HG03097 (cell line): ENCODE measurements at regions not wholly inside any gene's neighbourhood (a gene's known extent, or its start where the extent isn't known, plus 50 kb on each side); places are given as distances from the start of the nearest gene placed in this dataset.
A peak's percentile ranks its signal among the peaks of the same experiment; 100 is the strongest.

ENCODE experiments used
- ATAC-seq: cut with Tn5 transposase; IDR thresholded peaks from one replicate; pipeline ENCODE4 v1.9.1; 2021; ENCODE audit not compliant: unreplicated experiment, low FRiP score

DNA sequence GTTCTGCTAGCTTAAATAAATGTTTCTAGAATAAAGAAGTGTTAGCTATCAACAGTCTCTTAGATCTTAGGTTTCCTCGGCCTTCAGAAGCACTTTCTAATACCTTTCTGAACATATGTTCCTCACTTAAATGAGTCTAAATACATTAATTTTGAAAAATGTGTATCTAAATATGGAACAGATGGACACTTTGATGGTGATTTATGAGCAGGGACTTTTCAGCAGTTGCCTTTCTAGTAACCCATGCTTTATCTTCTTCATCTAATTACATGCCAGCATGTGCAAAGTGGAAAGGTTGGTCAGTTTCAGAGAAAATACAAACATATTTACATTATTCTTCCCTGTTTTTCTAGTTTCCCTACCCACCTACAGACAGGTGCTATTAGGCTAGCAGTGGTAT is 797.0 kb upstream of the CHAC2 start:
- ATAC-seq: no peak

- no peak for ATAC-seq
Observed at GRCh38 chr2:52968043-52968442, 799.6 kb upstream of the CHAC2 start.

DNA sequence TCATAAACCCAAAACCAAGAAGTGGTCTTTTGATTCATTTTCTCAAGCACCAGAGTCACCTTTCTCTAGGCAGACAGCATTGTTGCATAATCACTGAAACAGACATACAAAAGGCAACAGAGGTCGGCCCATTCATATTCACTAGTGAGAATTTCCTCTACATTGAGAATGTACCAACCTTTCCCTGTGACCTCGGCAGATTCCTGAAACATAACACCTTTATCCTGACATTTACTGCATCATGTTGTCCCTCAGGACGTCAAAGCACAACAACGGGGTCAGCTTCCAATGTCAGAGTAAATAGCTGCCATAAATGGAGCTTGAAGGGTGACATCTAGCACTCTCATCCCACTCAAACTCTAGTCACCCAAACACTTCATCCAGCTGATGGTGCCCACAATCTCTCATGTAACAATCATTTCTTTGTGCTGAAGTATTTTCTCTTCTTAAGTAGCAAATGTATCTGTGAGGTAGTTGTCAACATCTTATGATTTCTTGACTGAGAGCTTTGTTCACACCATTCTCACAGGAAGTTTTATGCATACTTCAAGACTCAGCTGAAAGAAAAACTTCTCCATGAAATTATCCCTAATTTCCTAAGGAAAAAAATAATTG is 802.6 kb upstream of the CHAC2 start:
- no peak for ATAC-seq

- ATAC-seq: no peak
Observed at GRCh38 chr2:52961403-52961802, 806.2 kb upstream of the CHAC2 start.

DNA sequence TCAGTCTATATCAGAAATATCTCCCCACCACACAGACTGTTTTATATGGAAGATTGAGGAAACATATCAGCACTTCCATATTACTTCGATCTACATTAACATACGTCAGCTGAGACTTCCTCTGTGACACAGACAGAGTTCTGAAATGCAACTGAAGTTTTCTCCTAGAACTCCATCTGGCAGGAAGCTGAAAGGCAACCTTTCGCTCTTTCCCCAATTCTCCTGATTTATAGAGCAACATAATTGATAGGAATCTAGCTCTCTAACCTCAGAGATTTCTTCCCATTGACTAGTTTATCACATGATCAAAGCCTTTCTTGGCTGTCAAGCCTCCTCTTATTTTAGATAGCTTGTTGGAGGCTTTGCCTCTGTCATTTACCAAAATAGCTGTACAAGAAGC is 806.7 kb upstream of the CHAC2 start:
- ATAC-seq: no peak

GRCh38 chr2:52959801-52960200 is 807.8 kb upstream of the CHAC2 start:
- no peak for ATAC-seq

DNA sequence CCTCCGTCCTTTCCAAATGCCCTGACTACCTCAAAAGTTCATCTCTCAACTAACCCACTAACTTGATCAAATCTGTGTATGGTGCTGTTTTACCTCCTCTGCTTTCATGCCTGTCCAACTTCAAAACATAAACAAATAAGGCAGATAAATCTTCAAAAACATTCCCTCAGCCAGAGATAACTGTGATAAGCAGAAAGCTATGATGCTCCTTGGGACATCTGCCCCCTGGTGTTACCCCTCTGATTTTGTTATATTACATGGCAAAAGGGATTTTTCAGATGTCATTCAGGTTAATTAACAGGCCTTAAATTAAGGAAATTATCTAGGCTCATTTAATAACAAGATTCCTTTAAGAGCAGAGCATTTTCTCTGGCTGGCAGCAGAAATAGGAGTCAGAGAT is 810.8 kb upstream of the CHAC2 start:
- ATAC-seq: no peak

DNA sequence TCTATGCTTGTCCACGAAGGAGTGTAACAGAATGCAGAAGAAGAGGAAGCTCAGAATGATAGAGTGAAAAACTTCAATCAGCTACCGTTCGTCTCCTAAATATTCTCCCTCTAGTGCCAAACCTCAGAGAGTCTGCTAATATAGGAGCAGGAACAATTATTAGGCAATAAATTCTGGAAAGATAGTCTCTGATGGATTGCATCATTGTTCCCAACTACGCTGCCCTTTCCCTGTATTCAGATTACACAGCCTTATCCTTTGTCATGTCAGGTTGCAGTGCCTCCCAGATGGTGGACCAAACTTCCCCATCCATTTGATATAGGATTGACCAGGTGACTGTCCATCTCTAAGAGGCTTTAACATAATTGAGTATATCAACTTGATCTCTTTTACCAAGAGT is 811.5 kb upstream of the CHAC2 start:
- ATAC-seq: no peak

DNA sequence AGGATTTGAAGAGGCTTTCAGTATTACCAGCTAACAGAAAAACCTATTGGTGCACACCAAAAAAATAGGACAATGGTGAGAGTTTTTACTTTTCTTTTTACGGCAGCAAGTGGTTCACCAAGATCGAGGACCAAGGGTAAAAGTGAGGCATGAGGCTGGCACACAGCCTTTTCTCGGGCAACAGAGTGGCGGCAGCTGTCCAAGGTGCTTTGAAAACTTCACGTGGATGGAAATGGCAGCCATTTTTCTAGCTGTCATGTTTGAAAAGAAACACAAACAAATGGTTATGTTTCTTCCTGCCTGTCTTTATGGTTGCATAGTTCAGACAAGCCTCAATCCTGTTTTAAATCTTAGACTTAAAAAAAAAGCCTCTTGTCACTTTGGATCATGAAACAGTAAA is 812.5 kb upstream of the CHAC2 start:
- no peak for ATAC-seq

DNA sequence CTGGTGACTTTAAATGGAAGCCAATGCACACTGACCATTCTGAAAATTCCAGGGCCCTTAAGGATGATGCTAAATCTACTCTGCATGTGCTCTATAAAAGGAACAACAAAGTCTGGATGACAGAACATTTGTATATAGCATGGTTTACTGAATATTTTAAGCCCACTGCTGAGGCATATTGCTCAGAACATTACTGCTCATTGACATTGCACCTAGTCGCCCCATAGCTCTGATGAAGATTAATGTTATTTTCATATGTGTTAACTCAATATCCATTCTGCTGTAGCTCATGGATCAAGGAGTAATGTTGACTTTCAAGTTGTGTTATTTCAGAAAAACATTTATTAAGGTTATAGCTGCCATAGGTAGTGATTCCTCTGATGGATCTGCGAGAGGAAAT is 827.5 kb upstream of the CHAC2 start:
- no peak for ATAC-seq

DNA sequence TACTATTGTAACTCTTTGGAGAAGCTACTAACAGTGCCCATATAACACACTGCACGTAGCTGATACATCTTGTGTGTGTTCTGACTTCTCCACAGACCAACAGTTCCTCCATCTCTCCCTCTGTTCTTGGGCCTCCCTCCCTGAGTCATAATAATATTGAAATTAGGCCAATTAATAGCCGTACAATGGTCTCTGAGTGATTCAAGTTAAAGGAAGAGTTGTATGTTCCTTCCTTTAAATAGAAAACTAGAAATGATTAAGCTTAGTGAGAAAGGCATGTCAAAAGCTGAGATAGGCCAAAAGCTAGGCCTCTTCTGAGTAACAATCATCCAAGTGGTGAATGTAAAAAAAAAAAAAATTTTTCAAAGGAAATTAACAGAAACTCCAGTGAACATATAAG is 828.4 kb upstream of the CHAC2 start:
- ATAC-seq: no peak

GRCh38 chr2:52936029-52936428 is 831.6 kb upstream of the CHAC2 start:
- no peak for ATAC-seq

GRCh38 chr2:52934920-52935640 is 832.5 kb upstream of the CHAC2 start:
- ATAC-seq: peak; percentile 23

DNA sequence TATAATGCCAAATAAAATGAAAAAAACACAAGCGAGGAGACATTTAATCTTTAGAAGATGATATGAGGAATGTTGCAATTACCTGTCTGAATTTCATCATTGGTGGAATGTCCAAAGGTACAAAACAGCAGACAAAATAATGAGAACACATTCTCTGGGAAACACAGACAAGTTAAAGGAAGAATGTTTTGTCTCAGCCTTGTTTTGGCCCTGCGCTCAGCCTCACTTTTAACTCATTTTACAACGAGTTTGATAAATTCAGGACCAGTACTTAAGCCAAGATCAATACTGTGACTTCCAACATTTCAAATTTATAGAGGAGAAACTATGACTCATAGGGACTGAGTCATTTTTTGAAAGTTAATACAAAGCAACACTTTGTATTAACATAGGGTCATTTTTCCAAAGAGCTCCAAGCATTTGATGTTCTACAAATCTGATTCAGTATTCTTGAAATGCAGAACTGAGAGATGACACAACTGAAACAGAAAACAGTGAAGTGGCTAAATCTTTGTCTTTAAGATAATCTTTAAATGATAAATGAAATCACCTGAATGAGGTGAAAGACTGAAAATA is 833.2 kb upstream of the CHAC2 start:
- peak; percentile 55 for ATAC-seq

DNA sequence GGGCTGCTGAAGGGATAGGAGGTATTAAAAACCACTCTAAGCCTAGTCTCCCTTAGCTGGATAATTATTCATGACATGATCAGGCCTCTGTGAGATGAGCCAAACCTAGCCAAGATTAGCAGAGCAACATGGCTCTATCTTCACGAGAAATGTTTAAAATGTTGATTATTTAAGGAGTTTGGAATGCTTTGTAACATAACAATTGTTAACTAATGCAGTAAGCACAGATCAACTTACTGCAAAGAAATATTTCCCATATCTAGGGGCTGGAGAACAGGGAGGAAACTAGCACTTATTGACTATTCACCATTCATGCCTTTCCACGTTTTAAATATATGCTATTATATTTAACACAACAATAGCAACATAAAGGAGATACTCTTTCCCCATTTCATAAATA is 833.7 kb upstream of the CHAC2 start:
- no peak for ATAC-seq

DNA sequence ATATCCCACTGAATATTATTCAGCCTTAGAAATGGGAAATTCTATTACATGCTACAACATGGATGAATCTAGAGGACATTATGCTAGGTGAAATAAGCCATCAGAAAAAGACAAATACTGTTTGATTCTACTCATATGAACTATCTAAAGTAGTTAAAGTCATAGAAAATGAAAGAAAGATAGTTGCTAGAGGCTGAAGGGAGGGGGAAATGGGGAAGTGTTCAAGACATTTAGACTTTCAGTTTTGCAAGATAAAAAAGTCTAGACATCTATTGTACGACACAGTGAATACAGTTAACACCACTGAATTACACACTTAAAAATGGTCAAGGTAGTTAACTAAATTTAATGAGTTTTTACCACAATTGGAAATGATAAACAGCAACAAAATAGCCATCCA is 835.9 kb upstream of the CHAC2 start:
- ATAC-seq: peak; percentile 60

DNA sequence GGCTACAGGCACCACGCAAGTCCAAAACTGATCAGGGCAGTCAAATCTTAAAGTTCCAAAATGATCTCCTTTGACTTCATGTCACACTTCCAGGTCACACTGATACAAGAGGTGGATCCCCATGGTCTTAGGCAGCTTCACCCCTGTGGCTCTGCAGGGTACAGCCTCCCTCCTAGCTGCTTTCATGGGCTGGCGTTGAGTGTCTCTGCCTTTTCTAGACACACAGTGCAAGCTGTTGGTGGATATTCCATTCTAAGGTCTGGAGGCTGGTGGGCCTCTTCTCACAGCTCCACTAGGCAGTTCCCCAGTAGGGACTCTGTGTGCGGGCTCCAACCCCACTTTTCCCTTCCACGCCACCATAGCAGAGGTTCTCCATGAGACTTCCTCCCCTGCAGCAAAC is 838.2 kb upstream of the CHAC2 start:
- no peak for ATAC-seq

GRCh38 chr2:52919673-52920072 is 847.9 kb upstream of the CHAC2 start:
- no peak for ATAC-seq

DNA sequence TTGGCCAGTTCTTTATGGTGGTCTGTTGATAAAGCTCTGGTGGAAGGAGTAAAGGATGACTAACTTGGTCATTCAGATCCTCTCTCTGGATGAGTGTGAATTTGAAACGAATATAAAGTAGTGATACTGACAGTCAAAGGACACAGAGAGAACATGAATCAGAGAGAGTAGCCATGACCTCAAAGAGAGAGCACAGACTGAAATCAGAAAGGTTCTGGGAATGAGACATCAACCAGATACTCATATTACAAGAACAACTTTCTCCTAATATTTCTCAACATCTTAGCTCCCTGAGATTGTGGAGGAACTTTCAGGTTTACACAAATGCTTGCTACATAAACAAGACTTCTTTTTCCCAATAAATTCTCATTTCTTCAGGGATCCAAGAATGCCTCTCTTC is 849.1 kb upstream of the CHAC2 start:
- no peak for ATAC-seq

- ATAC-seq: no peak
Observed at GRCh38 chr2:52916981-52917380, 850.6 kb upstream of the CHAC2 start.

- ATAC-seq: no peak
Observed at GRCh38 chr2:52904355-52904891, 863.2 kb upstream of the CHAC2 start.

GRCh38 chr2:52897511-52898044 is 870.0 kb upstream of the CHAC2 start:
- no peak for ATAC-seq
